NCI-H446 (cell line): ENCODE measurements at regions not wholly inside any gene's neighbourhood (a gene's known extent, or its start where the extent isn't known, plus 50 kb on each side); places are given as distances from the start of the nearest gene placed in this dataset.

ENCODE experiments used
- DNase-seq, 2 experiments: peaks; one replicate each; lab custom pipeline; 2025; lab: John Stamatoyannopoulos, UW

- DNase-seq, result no peak
Measured at GRCh38 chr17:77907497-77908461, 50.7 kb upstream of the TNRC6C start.

GRCh38 chr17:77908501-77908900 lies 50.0 kb upstream of the TNRC6C start:
- DNase-seq, result no peak
